HG03558 (cell line): ENCODE measurements at regions not wholly inside any gene's neighbourhood (a gene's known extent, or its start where the extent isn't known, plus 50 kb on each side); places are given as distances from the start of the nearest gene placed in this dataset.

Source experiments
- ATAC-seq: cut with Tn5 transposase; IDR thresholded peaks from one replicate; pipeline ENCODE4 v1.9.1; 2021; ENCODE audit warnings: moderate number of reproducible peaks; ENCODE audit not compliant: unreplicated experiment; ENCODE audit errors: extremely low read depth

- no peak for ATAC-seq
Measured at GRCh38 chr5:71937921-71938698, 169.2 kb upstream of the MAP1B start.

DNA sequence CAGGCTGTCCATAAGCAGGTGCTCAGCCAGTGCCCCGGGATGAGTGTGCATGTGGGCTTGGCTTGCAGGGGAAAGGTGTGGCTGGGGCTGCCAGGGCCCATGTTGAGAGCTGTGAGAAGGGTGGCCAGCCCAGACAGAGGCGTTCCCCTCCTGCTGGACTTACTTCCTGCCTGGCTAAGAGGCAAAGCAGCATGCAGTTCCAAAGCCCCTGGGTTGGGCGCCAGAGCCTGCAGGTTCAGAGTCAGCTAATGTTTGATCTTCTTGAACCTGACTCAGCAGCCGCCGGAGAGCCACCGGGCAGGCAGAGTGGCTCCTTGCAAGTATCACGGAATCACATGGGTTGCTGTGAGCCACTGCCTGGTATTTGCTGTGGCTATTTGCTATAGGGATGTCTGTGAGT, 168.4 kb upstream of the MAP1B start:
- ATAC-seq, result no peak

DNA sequence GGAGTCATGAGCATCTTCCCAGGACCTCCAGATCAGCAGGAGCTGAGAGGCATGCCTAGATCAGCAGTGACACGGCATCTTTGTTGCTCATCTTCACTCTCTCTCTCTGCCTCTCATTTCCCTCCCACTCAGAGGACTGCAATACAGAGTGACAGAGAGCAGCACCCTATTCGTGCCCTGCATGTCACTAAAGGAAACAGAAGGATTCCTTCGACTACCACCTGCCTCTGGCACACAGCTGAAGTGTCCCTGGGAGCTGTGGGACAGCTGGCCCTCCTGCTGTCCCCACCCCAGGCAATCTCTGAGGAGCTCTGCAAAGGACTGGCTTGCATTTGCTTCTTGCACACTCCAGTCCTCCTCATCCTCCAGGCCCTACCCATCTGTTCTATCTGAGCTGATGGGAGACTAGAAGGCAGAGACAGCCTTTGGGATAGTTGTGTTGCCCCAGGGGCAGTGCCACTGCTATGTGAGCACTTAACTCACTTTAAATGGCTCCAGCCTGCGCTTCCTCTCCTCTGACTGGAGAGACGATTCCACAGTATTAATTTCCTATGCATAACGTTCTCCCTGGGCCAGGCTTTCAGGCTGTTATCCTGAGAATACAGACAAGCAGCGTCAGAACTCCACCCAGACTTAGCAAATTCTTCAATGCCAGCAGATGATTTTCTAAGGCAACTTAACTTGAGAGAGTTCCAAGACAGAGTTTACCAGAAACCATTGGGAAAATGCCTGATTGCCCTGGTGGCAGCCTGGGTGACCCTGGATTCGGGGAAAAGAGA, 167.6 kb upstream of the MAP1B start:
- ATAC-seq, result no peak

GRCh38 chr5:71943874-71944273, 163.4 kb upstream of the MAP1B start:
- ATAC-seq, result no peak

DNA sequence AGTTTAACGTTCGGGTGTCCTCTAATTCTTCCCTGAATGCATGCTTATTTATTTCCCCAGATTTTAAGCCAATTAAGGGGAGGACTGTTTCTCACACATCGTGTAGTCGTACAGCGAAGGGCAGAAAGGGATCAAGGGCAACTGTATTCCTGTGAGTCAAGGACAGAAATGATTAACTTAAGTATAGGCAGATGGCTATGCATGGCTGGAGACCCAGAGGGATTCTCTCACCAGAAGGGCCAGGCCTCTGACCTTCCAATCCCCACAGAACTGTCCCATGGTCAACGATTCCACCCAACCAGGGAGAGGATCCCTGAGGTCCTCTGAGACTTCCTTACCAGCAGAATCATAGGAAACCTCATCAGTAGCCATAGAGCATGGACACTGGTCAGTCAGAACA, 161.8 kb upstream of the MAP1B start:
- no peak for ATAC-seq

DNA sequence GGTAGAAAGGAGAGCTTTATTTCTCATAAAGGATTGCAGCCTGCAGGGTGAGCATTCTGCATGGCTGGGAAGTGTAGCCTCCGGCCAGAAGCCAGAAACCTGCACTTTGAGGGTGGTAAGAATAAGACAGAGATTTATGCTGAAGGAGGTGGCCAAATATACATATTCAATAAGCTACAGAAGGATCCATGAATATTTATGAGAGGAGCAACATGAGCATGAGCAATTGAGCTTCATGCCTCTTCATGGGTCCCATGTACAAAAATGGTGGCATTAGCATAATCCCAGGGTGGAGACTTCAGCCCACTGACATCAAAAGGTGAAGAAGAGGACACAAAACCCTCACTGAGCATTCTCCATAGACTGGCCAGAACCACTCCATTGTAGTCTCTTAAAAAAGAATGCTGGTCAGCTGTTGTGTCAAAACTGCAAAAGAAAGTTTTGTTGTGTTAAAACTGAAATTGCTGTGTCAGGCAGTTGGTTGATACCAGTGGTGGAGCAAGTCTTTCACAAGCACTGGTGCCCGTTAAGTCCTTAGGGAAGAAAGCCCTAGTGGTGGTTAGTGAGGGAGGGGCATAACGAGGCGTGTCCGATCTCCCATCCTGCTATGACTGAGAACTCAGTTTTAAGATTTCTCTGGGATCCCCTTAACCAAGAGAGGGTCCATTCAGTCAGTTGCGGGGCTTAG, 160.8 kb upstream of the MAP1B start:
- no peak for ATAC-seq

DNA sequence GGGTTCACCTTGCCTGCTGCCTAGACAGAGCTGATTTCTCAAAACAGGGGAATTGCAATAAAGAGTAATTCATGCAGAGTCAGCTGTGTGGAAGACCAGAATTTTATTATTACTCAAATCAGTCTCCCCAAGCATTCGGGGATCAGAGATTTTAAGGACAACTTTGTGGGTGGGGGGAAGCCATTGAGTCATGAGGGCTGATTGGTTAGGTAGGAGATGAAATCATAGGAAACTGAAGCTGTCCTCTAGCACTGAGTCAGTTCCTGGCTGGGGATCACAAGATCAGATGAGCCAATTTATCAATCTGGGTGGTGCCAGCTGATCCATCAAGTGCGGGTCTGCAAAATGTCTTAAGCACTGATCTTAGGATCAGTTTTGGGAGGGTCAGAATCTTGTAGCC, 159.1 kb upstream of the MAP1B start:
- no peak for ATAC-seq

- no peak for ATAC-seq
Measured at GRCh38 chr5:71949772-71950171, 157.5 kb upstream of the MAP1B start.

- no peak for ATAC-seq
Measured at GRCh38 chr5:71953866-71954265, 153.4 kb upstream of the MAP1B start.

GRCh38 chr5:71954329-71954728, 152.9 kb upstream of the MAP1B start:
- ATAC-seq, result no peak

DNA sequence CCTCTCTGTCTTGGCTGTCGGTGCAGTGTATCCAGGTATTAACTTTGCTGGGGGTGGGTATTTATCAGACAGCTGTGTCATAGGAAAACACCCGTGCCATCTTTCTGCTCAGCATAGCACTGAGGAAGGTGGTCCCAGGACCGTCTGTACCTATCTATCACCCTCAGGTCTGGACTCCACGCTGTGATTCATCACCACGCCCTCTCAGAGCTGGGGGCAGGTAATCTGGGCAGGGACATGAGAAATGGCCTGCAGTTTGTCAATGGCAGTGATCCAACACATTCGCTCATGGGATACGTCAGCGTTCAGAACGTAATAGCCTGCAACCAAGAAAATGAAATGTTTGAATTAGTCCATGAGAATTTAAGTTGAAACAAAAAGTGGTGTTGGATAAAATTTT, 151.6 kb upstream of the MAP1B start:
- ATAC-seq, result no peak

- ATAC-seq, result no peak
Measured at GRCh38 chr5:71957292-71957898, 149.9 kb upstream of the MAP1B start.

GRCh38 chr5:71960195-71960594, 147.1 kb upstream of the MAP1B start:
- no peak for ATAC-seq

DNA sequence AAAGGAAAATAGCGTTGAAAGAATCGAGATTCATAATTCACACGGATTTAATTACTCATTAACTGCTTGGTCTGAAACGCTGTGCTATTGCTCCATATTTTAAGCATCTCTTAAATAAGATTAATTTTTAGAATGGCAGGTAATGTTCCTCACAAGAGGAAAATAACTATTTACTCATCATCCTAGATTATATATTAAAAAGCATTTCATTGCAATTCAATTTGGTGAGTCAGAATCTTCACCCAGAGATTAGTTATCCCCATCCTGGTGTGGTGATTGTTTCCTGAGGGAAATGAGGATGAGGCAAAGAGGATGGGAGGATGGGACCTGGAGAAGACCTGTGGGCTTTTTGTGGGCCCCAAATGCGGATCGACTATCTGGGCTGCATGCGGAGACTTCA, 145.5 kb upstream of the MAP1B start:
- ATAC-seq, result no peak

- ATAC-seq, result no peak
Measured at GRCh38 chr5:71969460-71969859, 137.8 kb upstream of the MAP1B start.

- ATAC-seq, result no peak
Measured at GRCh38 chr5:71971862-71972261, 135.4 kb upstream of the MAP1B start.

- ATAC-seq, result no peak
Measured at GRCh38 chr5:71972777-71973473, 134.3 kb upstream of the MAP1B start.

GRCh38 chr5:71973563-71973962, 133.7 kb upstream of the MAP1B start:
- ATAC-seq, result no peak

DNA sequence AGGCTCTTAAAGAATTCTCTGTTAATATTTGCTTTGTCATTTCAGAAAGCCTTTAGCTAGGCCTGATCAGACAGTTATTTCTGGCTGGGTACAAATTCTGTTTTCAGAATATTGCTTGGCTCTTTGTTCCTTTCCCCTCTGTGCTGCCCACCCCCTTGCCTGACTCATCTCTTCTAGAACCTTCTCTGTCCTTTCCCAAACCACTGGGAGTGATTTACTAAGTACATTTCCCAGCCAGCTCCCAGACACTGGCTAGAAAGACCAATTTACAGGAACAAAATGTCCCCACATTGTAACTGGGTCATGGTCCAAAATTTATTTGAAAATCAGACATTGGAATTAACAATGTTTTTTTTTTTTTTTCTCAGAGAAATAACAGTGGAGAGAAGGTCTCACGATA, 133.1 kb upstream of the MAP1B start:
- ATAC-seq, result no peak

DNA sequence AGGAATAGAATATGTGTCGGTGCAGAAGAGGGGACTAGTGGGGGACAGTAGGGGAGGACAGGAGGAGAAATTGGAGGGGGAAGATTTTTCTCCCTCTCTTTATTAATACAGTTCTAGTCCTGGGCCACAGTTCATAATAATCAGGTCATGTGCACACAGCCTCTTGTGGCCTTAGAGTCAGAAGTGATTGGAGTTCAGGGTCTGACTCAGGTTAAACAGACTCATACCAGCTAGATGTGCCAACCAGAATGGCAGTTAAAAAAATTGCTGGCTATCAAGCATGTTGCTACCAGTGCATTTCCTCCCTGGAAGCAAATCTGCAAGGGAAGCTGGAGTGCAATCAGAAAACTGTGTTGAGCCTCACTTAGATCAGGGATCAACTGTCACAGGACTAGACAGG, 132.7 kb upstream of the MAP1B start:
- ATAC-seq, result no peak
